NCI-H446 treated with DMSO at 0.1 percent for 48 hours (cell line): ENCODE measurements at regions not wholly inside any gene's neighbourhood (a gene's known extent, or its start where the extent isn't known, plus 50 kb on each side); places are given as distances from the start of the nearest gene placed in this dataset.
"Not testable (repeated sequence)": the region's sequence is repeated elsewhere in the genome, so short reads cannot be mapped to it uniquely, and the experiment has no call there.

Experiments
- DNase-seq: peaks from one replicate; lab custom pipeline; 2025; lab: John Stamatoyannopoulos, UW

GRCh38 chr4:124887739-124888138 lies 175.2 kb upstream of the ANKRD50 start:
- DNase-seq = no peak

DNA sequence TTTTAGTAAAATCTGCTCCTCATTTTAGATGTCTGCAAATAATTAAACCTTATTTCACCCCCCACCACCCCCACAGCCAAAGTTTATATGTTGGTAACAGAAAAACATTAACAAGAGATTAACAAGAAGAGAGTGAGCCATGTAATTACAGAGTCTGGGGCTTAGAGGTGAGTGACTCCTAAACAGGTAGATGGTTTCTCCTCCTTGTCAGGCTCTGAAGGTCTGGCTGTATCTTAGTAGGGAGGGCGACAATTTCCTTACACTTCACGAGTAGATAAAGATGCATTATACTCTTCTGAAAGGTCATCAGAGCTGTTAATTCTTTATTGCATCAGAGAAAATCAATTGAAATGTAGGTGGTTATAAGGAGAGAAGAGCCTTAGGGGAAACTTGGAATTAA lies 171.8 kb upstream of the ANKRD50 start:
- DNase-seq = no peak

DNA sequence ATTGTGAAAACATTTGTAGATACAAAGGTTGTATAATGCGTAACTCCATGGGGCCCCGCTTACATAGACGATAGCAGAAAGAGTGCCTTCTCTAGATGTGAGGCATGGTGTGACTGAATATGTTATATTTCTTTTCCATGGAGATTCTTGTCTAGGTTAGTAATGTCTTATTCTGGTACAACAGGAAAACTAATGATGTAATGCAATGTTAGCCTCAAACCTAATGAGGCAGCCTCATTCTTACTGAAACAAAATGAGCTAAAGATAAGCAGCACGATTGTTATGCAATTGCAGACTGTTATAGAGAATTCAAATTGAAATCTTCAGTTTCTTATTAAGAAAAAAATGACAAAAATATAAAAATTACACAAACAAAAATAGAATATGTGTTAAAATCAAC lies 171.1 kb upstream of the ANKRD50 start:
- DNase-seq = no peak

- no peak for DNase-seq
Observed at GRCh38 chr4:124879195-124879594, 166.7 kb upstream of the ANKRD50 start.

- no peak for DNase-seq
Observed at GRCh38 chr4:124874172-124874450, 161.6 kb upstream of the ANKRD50 start.

GRCh38 chr4:124873361-124874171 lies 161.0 kb upstream of the ANKRD50 start:
- DNase-seq = no peak

- no peak for DNase-seq
Observed at GRCh38 chr4:124872659-124873058, 160.1 kb upstream of the ANKRD50 start.

DNA sequence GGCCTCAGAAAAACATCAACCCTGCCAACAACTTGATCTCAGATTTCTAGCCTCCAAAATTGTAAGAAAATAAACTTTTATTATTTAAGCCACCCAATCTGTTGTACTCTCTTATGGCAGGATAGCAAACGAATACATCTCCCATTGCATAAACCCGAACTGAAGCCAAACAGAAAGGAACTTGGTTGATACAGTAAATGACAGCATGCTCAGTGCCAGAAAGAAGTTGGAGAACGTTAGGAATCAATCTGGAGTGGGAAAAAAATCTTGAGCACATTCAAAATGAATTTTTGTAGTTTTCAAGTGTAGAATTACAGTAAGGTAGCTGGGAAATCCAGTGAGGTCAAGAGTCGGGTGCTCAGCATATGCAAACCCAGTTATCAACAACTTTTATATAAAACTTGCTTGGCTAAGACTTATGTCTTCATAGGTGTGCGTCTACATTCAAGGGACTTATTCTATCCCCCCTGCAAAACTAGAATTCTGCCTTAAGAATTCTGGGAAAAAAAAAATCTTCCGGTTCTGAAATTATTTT lies 157.5 kb upstream of the ANKRD50 start:
- DNase-seq = no peak

DNA sequence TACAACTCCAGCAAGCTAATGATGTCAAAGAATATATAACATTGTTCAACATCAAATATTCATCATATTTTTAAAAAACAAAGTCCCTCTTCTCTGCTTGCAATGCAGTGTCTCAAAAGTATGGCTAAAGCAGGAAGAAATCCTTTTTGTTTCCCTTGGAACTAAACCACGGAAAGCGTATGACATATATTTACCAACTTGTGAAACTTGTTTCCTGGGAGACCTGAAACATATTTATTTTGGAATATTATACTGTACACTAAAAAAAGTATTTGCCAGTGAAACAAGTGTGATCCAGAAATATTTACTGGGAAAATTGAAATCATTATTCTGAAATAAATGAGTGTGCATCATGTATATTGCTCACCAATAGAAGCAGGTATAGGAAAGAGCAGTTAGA lies 156.0 kb upstream of the ANKRD50 start:
- no peak for DNase-seq

DNA sequence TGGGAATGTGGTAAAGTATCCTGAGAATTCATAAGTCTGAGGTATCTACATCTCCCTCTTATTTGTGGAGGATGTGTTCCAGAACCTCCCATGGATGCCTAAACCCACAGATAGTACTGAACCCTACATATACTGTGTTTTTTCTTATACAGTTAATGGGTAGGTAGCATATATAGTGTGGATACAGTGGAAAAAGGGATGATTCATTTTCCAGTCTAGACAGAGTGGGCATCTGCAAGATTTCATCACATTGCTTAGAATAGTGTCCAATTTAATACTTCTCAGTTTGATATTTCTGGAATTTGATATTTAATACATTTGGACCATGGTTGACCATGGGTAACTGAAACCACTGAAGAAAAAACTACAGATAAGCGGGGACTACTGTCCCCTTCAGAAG lies 155.0 kb upstream of the ANKRD50 start:
- no peak for DNase-seq

GRCh38 chr4:124866301-124866700 lies 153.8 kb upstream of the ANKRD50 start:
- no peak for DNase-seq

DNA sequence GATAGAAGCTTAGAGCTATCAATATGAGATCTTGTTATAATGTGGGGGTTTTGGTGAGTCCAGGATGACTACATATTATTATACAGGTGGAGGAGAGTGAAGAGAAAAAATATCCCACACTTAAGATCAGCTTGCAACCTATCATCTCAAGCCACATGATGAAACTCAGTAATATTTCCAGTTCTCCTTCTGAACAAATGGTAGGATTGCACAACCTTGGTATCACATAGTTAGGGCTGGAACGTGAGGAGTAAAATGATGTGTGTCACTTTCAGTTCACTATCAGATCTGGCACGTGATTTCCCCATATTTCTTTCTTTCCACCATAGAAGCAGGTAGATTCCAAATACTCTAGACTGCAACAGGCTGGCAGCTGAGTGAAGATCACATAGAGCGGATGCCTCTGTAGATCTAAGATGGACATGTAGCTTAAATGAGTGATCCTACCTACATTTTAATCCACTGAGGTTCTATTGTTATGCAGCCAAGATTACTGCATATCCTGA lies 150.6 kb upstream of the ANKRD50 start:
- DNase-seq = no peak

DNA sequence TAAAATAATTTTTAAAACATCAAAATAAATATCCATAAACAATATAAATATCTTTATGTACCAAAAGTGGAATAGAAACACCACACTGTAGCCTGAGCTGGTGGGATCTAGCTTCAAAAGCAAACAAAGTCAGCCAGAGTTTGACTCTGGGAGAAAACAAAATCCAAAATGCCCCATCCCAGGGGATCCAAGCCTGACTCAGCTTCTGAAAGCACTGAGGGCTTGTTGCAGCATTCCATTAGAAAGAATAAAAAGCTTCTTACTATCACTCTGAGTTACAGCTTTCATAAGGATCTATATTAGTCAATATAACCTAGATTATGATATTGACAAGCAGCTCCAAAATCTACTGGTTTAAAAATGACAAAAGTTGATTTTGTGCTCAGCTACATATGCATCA lies 149.7 kb upstream of the ANKRD50 start:
- no peak for DNase-seq

- no peak for DNase-seq
Observed at GRCh38 chr4:124861761-124862160, 149.2 kb upstream of the ANKRD50 start.

GRCh38 chr4:124854968-124855367 lies 142.4 kb upstream of the ANKRD50 start:
- DNase-seq = no peak

DNA sequence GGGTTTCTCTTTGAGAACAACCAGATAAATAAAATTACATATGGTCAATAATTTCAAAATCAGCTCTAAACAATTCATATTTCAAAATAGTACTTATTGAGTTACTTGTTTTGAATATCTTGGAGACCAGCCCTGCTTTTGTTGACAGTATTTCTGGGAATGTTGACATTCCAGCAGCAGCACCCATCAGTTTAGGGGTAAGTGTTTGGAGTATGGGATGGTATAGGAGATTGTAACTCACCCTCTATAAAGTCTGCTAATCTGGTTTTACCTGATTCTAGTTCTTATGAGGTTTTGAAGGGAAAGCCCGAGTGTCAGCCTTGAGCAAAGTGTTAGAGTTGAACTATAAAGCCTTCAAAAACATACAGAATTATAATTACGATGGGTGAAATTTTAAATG lies 139.2 kb upstream of the ANKRD50 start:
- DNase-seq = no peak

GRCh38 chr4:124846306-124846705 lies 133.8 kb upstream of the ANKRD50 start:
- no peak for DNase-seq

- no peak for DNase-seq
Observed at GRCh38 chr4:124839786-124840390, 127.4 kb upstream of the ANKRD50 start.

DNA sequence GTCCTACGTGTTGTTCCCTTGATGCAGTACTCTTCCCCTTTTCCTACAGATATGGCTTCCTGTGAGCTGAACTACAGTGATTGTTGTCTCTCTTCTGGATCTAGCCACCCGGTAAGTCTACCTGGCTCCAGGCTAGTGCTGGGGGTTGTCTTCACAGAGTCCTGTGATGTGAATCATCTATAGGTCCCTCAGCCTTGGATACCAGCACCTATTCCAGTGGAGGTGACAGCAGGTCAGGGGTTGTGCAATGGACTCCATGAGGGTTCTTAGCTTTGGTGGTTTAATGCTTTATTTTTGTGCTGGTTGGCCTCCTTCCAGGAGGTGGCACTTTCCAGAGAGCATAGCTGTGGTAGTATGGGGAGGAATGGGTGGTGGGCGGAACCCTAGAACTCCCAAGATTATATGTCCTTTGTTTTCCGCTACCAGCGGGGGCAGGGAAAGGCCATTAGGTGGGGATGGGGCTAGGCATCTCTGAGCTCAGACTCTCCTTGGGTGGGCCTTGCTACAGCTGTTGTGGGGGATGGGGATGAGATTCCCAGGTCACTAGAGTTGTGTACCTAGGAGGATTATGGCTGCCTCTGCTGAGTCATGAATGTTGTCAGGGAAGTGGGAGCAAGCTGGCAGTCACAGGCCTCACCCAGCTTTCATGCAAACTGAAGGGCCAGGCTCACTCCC lies 121.4 kb upstream of the ANKRD50 start:
- DNase-seq = no peak

DNA sequence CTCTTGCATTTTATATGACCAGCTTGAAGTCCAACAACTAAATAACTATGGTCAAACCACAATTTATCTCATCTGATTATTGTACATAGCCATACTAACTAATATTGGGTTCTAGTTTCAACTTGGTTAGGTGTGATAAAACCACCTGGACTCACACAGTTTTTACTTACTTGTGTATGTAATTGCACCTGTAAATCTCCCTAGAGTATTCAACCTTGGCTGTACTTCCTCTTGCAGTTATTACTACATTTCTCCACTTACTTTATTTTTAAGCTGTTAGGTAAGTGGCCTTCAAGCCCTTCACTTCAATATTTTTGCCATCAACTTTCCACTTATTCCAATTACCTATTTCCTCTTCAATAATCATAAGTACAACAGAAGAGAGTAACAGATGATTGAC lies 115.8 kb upstream of the ANKRD50 start:
- no peak for DNase-seq

DNA sequence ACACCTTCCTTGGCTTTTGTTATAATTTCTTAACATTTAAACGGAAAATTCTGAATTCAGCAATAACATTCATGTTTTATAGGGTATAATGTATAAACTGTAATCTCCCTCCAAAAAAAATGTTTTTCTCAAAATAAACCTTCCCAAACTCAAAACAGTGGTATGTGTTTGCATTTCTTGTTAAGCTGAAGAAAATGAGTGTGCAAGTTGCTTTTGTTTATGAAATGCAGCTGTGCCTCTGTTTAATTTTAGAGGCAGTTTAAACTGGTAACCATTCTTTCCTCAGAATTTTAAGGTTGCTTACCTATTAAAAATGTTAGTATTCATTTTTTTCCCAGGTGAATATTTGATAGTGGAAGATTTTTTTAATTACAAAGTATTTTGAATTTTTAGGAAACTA lies 105.0 kb upstream of the ANKRD50 start:
- DNase-seq = no peak

GRCh38 chr4:124812203-124812602 lies 99.7 kb upstream of the ANKRD50 start:
- not testable (repeated sequence) for DNase-seq

- no peak for DNase-seq
Observed at GRCh38 chr4:124810827-124811226, 98.3 kb upstream of the ANKRD50 start.
